ENCODE measurements at regions not wholly inside any gene's neighbourhood (a gene's known extent, or its start where the extent isn't known, plus 50 kb on each side); places are given as distances from the start of the nearest gene placed in this dataset.

GRCh38 chr1:4028139-4028501, 128.0 kb upstream of the C1orf174 start:
- no peak overlapping the region for H3K27ac ChIP-seq (ENCODE audit: low read length)
- no peaks in the 10 kb centered on the region for H3K27me3 ChIP-seq (ENCODE audit: low read depth, low read length)
- H3K4me1 ChIP-seq (ENCODE audit: control insufficient read depth in 1 of 2, insufficient read depth in 2 of 2, low read length in 2 of 2), result no peaks in the 10 kb centered on the region
- H3K36me3 ChIP-seq (ENCODE audit: control insufficient read depth in 1 of 2, insufficient read depth in 2 of 2, low read length in 2 of 2), result no peaks in the 10 kb centered on the region
- H3K4me3 ChIP-seq (ENCODE audit: low read depth in 1 of 2, low read length in 2 of 2), result no peak overlapping the region
- peaks cover 0 to 7% of the 10 kb centered on the region in 2 donors for H3K9me3 ChIP-seq (ENCODE audit: control insufficient read depth in 1 of 2, low read length in 2 of 2)

- Histone ChIP-seq H3K36me3 (ENCODE audit: control insufficient read depth in 1 of 2, insufficient read depth in 2 of 2, low read length in 2 of 2) (no peaks in the 10 kb centered on the region), H3K27ac (ENCODE audit: low read length) (no peak overlapping the region), H3K4me1 (ENCODE audit: control insufficient read depth in 1 of 2, insufficient read depth in 2 of 2, low read length in 2 of 2) (no peaks in the 10 kb centered on the region), H3K9me3 (ENCODE audit: control insufficient read depth in 1 of 2, low read length in 2 of 2) (peaks cover 0 to 7% of the 10 kb centered on the region in 2 donors), H3K27me3 (ENCODE audit: low read depth, low read length) (no peaks in the 10 kb centered on the region), H3K4me3 (ENCODE audit: low read depth in 1 of 2, low read length in 2 of 2) (no peak overlapping the region)
These were observed 129.3 kb upstream of the C1orf174 start for GRCh38 chr1:4029376-4029775.

DNA sequence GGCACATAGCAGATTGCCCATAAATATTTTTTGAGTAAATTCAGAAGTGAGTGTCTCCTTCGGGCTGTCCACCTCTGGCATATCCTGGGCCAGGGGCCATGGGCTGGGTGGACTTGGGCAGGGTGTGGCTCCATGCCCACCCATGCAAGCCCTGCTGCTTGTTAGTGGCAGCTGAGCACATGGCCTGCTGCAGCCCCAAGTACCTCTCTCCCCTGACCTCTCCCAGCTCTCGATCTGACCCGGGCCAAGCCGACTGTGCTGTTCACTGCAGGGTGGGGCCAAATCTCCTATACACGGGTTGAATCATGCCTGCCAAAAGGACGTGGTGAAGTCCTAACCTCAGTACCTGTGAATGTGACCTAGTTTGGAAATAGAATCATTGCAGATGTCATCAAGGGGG, 132.5 kb upstream of the C1orf174 start:
- Histone ChIP-seq H3K36me3 (ENCODE audit: control insufficient read depth in 1 of 2, insufficient read depth in 2 of 2, low read length in 2 of 2) (no peaks in the 10 kb centered on the region), H3K27ac (ENCODE audit: low read length) (no peak overlapping the region), H3K4me1 (ENCODE audit: control insufficient read depth in 1 of 2, insufficient read depth in 2 of 2, low read length in 2 of 2) (no peaks in the 10 kb centered on the region), H3K9me3 (ENCODE audit: control insufficient read depth in 1 of 2, low read length in 2 of 2) (peaks cover 0 to 7% of the 10 kb centered on the region in 2 donors), H3K4me3 (ENCODE audit: low read depth in 1 of 2, low read length in 2 of 2) (no peak overlapping the region), H3K27me3 (ENCODE audit: low read depth, low read length) (no peaks in the 10 kb centered on the region)

DNA sequence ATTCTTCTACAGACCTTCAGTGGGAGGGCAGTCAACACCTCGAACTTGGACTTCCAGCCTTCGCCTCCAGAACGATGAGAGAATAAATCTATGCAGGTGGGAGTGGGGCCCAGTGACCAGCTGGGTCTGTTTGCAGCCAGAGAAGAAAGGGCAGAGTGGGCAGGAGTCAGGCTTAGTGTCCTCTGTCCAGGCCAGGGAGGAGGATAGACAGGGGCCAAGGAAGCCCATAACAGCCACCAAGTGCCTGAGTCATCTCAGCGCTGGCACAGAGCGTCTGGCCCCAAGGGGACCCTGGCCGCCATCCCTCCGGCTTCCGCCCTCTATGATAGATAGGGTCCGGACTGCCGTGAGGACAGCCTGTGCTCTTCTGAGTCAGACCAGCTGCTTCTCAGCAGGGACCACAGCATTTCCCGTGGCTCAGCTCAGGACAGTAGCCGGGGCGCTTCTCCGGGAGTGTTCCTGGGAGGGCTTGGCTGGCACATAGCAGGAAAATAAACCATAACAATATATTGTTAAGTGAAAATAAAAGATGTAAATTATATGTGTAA, 133.1 kb upstream of the C1orf174 start:
- H3K27me3 ChIP-seq (ENCODE audit: low read depth, low read length), result no peaks in the 10 kb centered on the region

GRCh38 chr1:4033713-4034112, 133.6 kb upstream of the C1orf174 start:
- Histone ChIP-seq H3K4me1 (ENCODE audit: control insufficient read depth in 1 of 2, insufficient read depth in 2 of 2, low read length in 2 of 2) (no peaks in the 10 kb centered on the region), H3K36me3 (ENCODE audit: control insufficient read depth in 1 of 2, insufficient read depth in 2 of 2, low read length in 2 of 2) (no peaks in the 10 kb centered on the region), H3K27me3 (ENCODE audit: low read depth, low read length) (no peaks in the 10 kb centered on the region), H3K27ac (ENCODE audit: low read length) (no peak overlapping the region), H3K4me3 (ENCODE audit: low read depth in 1 of 2, low read length in 2 of 2) (no peak overlapping the region), H3K9me3 (ENCODE audit: control insufficient read depth in 1 of 2, low read length in 2 of 2) (peaks cover 0 to 7% of the 10 kb centered on the region in 2 donors)

More for the DNA sequence above, 133.1 kb upstream of the C1orf174 start:
- peaks cover 0 to 7% of the 10 kb centered on the region in 2 donors for H3K9me3 ChIP-seq (ENCODE audit: control insufficient read depth in 1 of 2, low read length in 2 of 2)
- no peak overlapping the region for H3K4me3 ChIP-seq (ENCODE audit: low read depth in 1 of 2, low read length in 2 of 2)
- H3K36me3 ChIP-seq (ENCODE audit: control insufficient read depth in 1 of 2, insufficient read depth in 2 of 2, low read length in 2 of 2), result no peaks in the 10 kb centered on the region
- H3K27ac ChIP-seq (ENCODE audit: low read length), result no peak overlapping the region
- H3K4me1 ChIP-seq (ENCODE audit: control insufficient read depth in 1 of 2, insufficient read depth in 2 of 2, low read length in 2 of 2), result no peaks in the 10 kb centered on the region

DNA sequence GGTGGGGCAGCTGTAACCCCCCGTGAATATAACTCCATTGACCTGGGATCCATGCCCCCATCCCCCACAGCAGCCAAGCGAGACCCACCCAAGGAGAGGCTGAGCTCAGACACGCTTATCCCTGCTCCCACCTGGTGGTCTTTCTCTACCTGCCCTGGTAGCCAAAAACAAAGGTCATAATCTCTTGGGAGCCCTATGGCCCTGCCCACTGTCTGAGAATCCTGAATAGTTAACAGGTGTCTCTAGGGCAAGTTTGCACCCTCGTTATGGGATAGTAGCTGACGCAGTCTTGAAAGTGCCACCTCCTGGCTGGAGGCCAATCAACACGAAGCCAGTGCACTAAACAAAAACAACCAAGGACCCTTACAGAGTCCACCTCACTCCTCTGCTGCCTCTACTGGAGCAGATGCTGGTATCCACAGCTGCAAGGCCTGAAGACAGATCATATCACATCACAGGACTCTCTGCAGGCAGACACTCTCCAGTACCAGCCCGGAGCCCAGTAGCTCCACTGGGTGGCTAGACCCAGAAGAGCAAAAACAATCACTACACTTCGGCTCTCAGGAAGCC, 134.3 kb upstream of the C1orf174 start:
- no peak overlapping the region for H3K27ac ChIP-seq (ENCODE audit: low read length)
- no peaks in the 10 kb centered on the region for H3K4me1 ChIP-seq (ENCODE audit: control insufficient read depth in 1 of 2, insufficient read depth in 2 of 2, low read length in 2 of 2)
- no peaks in the 10 kb centered on the region for H3K36me3 ChIP-seq (ENCODE audit: control insufficient read depth in 1 of 2, insufficient read depth in 2 of 2, low read length in 2 of 2)
- no peaks in the 10 kb centered on the region for H3K27me3 ChIP-seq (ENCODE audit: low read depth, low read length)
- H3K4me3 ChIP-seq (ENCODE audit: low read depth in 1 of 2, low read length in 2 of 2), result no peak overlapping the region
- peaks cover 0 to 7% of the 10 kb centered on the region in 2 donors for H3K9me3 ChIP-seq (ENCODE audit: control insufficient read depth in 1 of 2, low read length in 2 of 2)

GRCh38 chr1:4044967-4045366, 144.9 kb upstream of the C1orf174 start:
- Histone ChIP-seq H3K27ac (ENCODE audit: low read length) (no peak overlapping the region), H3K36me3 (ENCODE audit: control insufficient read depth in 1 of 2, insufficient read depth in 2 of 2, low read length in 2 of 2) (no peaks in the 10 kb centered on the region), H3K4me3 (ENCODE audit: low read depth in 1 of 2, low read length in 2 of 2) (no peak overlapping the region), H3K4me1 (ENCODE audit: control insufficient read depth in 1 of 2, insufficient read depth in 2 of 2, low read length in 2 of 2) (no peaks in the 10 kb centered on the region), H3K27me3 (ENCODE audit: low read depth, low read length) (no peaks in the 10 kb centered on the region), H3K9me3 (ENCODE audit: control insufficient read depth in 1 of 2, low read length in 2 of 2) (no peaks in the 10 kb centered on the region)

DNA sequence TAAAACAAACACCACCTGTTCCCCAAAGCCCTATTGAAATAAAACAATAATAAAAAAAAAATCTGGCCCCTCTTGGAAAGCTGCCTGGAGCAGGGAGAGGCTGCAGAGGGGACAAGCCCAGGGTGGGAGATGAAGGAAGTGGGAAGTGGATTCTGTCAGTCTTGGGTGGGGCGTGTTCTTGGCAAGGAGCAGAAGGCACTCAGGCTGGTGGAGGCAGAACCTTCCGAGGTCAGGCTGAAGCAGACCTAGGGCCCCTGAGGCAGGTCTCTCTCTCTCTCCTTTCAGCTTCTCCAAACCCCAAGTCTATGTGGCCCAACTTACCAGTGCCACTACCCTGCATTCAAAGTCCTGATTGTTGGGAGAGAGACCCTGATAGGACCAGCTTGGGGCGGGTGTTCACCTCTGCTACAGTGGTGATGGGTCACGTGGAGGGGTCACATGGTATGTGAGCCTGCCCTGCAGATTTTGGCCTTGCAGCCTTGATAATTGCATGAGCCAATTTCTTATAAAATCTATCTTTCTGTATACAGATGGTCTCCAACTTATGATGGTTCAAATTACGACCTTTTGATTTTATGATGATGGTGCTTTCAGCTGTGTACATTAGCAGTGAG, 145.4 kb upstream of the C1orf174 start:
- H3K4me1 ChIP-seq (ENCODE audit: control insufficient read depth in 1 of 2, insufficient read depth in 2 of 2, low read length in 2 of 2), result no peaks in the 10 kb centered on the region
- H3K27me3 ChIP-seq (ENCODE audit: low read depth, low read length), result no peaks in the 10 kb centered on the region
- no peak overlapping the region for H3K27ac ChIP-seq (ENCODE audit: low read length)
- H3K4me3 ChIP-seq (ENCODE audit: low read depth in 1 of 2, low read length in 2 of 2), result no peak overlapping the region
- H3K36me3 ChIP-seq (ENCODE audit: control insufficient read depth in 1 of 2, insufficient read depth in 2 of 2, low read length in 2 of 2), result no peaks in the 10 kb centered on the region
- no peaks in the 10 kb centered on the region for H3K9me3 ChIP-seq (ENCODE audit: control insufficient read depth in 1 of 2, low read length in 2 of 2)

- no peaks in the 10 kb centered on the region for H3K36me3 ChIP-seq (ENCODE audit: control insufficient read depth in 1 of 2, insufficient read depth in 2 of 2, low read length in 2 of 2)
- H3K27ac ChIP-seq (ENCODE audit: low read length), result no peak overlapping the region
- no peaks in the 10 kb centered on the region for H3K4me1 ChIP-seq (ENCODE audit: control insufficient read depth in 1 of 2, insufficient read depth in 2 of 2, low read length in 2 of 2)
- H3K4me3 ChIP-seq (ENCODE audit: low read depth in 1 of 2, low read length in 2 of 2), result no peak overlapping the region
- no peaks in the 10 kb centered on the region for H3K27me3 ChIP-seq (ENCODE audit: low read depth, low read length)
- no peaks in the 10 kb centered on the region for H3K9me3 ChIP-seq (ENCODE audit: control insufficient read depth in 1 of 2, low read length in 2 of 2)
These were observed 146.9 kb upstream of the C1orf174 start for GRCh38 chr1:4046836-4047461.

DNA sequence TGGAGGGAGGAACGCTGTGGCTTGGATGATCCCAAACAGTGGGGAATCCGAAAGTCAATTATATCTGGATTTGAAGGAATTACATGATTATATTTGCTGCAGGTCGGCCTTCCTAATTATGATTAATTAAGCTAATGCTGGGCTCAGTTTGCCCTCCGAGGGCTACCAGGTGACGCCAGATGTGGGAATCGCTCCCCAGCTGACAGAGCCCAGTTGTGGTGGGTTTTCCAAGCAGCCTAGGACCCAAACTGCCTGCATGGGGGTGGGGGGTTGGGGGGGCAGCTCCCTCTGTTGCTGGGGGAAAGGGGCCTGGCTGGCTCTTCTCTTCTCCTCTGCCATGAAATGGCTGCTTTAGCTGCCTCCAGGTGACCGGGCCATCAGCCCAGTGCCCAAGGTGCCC, 147.6 kb upstream of the C1orf174 start:
- H3K27me3 ChIP-seq (ENCODE audit: low read depth, low read length), result no peaks in the 10 kb centered on the region
- no peaks in the 10 kb centered on the region for H3K36me3 ChIP-seq (ENCODE audit: control insufficient read depth in 1 of 2, insufficient read depth in 2 of 2, low read length in 2 of 2)
- H3K9me3 ChIP-seq (ENCODE audit: control insufficient read depth in 1 of 2, low read length in 2 of 2), result no peaks in the 10 kb centered on the region
- H3K27ac ChIP-seq (ENCODE audit: low read length), result no peak overlapping the region
- no peak overlapping the region for H3K4me3 ChIP-seq (ENCODE audit: low read depth in 1 of 2, low read length in 2 of 2)
- no peaks in the 10 kb centered on the region for H3K4me1 ChIP-seq (ENCODE audit: control insufficient read depth in 1 of 2, insufficient read depth in 2 of 2, low read length in 2 of 2)

DNA sequence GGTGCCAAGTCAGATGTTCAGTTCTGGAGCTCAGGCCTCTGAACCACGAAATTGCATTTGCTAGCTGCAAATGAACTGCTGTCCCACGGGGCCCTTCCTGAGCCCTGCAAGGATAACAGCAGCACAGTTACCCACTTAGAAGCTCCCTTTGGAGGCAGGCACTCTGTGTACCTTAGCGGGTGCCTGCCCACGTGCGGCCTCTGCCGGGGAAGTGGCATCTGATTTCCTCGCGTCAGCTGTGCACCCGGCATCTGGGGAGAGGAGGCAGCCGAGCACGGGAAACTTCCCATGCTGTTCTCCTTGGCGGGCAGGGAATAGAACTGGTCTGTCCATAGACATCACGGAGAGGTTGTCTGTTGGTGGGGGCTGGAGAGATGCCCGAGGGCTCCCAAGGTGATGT, 148.0 kb upstream of the C1orf174 start:
- Histone ChIP-seq H3K27me3 (ENCODE audit: low read depth, low read length) (no peaks in the 10 kb centered on the region), H3K36me3 (ENCODE audit: control insufficient read depth in 1 of 2, insufficient read depth in 2 of 2, low read length in 2 of 2) (no peaks in the 10 kb centered on the region)

More for the DNA sequence above, 148.0 kb upstream of the C1orf174 start:
- Histone ChIP-seq H3K27ac (ENCODE audit: low read length) (no peak overlapping the region), H3K4me3 (ENCODE audit: low read depth in 1 of 2, low read length in 2 of 2) (no peak overlapping the region), H3K4me1 (ENCODE audit: control insufficient read depth in 1 of 2, insufficient read depth in 2 of 2, low read length in 2 of 2) (no peaks in the 10 kb centered on the region), H3K9me3 (ENCODE audit: control insufficient read depth in 1 of 2, low read length in 2 of 2) (no peaks in the 10 kb centered on the region)

Data from muscle layer of duodenum (tissue), 2 donors.